ENCODE measurements at regions not wholly inside any gene's neighbourhood (a gene's known extent, or its start where the extent isn't known, plus 50 kb on each side); places are given as distances from the start of the nearest gene placed in this dataset.

DNA sequence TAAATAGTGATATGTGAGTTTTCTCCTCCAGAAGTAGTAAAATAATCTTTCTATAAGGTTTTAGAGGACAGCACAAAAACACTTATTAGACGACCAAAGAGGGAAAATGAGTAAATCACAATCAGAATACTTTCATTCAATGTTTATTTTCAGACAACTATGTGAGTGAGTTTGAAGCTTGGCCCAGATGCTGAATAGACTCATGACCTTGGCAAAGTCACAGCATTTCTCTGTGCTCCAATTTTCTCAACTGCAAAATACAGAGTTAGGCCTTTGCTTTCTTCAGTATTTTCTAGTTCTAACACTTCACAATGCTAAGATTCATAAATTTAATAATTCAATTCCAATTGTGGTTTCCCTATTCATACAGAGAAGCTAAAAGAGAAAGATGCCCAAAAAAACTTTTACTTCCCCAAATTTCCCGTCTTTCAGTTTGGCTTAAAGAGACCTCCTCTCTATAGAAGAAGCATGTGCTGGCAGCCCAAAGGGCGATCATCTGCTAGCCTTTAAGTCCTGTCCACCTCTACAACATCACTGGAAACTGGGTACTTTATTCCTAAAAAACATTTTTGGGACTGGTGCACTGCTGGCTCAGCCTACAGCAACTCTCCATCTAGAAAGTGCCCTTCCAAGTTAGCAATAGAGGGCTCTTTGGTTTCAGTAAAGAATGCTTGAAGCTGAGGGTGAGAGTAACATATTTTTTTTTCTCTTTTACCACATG is 116.8 kb upstream of the GORAB start:
- TF ChIP-seq, protein P1, sequence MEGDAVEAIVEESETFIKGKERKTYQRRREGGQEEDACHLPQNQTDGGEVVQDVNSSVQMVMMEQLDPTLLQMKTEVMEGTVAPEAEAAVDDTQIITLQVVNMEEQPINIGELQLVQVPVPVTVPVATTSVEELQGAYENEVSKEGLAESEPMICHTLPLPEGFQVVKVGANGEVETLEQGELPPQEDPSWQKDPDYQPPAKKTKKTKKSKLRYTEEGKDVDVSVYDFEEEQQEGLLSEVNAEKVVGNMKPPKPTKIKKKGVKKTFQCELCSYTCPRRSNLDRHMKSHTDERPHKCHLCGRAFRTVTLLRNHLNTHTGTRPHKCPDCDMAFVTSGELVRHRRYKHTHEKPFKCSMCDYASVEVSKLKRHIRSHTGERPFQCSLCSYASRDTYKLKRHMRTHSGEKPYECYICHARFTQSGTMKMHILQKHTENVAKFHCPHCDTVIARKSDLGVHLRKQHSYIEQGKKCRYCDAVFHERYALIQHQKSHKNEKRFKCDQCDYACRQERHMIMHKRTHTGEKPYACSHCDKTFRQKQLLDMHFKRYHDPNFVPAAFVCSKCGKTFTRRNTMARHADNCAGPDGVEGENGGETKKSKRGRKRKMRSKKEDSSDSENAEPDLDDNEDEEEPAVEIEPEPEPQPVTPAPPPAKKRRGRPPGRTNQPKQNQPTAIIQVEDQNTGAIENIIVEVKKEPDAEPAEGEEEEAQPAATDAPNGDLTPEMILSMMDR (IDR thresholded peaks at IDR 0.05), result no peak
- TF ChIP-seq POLR2A (IDR thresholded peaks at IDR 0.05), result no peak

Measured in lower leg skin (tissue), 3 donors.